ENCODE measurements at regions not wholly inside any gene's neighbourhood (a gene's known extent, or its start where the extent isn't known, plus 50 kb on each side); places are given as distances from the start of the nearest gene placed in this dataset.
"Not testable (repeated sequence)": the region's sequence is repeated elsewhere in the genome, so short reads cannot be mapped to it uniquely, and the experiment has no call there.

DNA sequence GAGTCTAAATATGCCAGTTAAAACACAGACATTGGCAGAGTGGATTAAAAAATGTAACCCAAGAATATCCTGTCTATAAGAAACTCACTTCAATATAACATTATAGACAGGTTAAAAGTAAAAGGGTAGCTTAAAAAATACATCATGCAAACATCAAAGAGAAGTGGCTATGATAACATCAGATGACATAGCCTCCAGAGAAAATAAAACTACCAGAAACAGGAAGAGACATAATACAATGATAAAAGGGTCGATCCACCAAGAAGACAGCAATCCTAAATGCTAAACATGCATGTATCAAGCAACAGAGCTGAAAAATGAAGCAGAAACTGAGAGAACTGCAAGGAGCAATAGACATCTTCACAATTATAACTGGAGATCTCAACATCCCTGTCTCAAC, 190.2 kb upstream of the NR5A2 start:
- no peaks in the 10 kb centered on the region for H3K36me3 ChIP-seq
- H3K4me3 ChIP-seq = no peak overlapping the region
- intact Hi-C loops (cut with DNase I) = no loop called here
- no peak for TF ChIP-seq CTCF (IDR thresholded peaks at IDR 0.05)
- H3K9me3 ChIP-seq = no peaks in the 10 kb centered on the region
- no peak for DNase-seq (ENCODE audit: low spot score in 2 of 2)
- no peak overlapping the region for H3K27ac ChIP-seq
- H3K4me1 ChIP-seq = no peaks in the 10 kb centered on the region
- no peaks in the 10 kb centered on the region for H3K27me3 ChIP-seq

GRCh38 chr1:199839608-199840007, 187.9 kb upstream of the NR5A2 start:
- H3K27ac ChIP-seq; H3K4me3 ChIP-seq; intact Hi-C loops (cut with DNase I); DNase-seq (ENCODE audit: low spot score in 2 of 2); H3K9me3 ChIP-seq; H3K4me1 ChIP-seq; H3K27me3 ChIP-seq; H3K36me3 ChIP-seq: not testable (repeated sequence)

GRCh38 chr1:199843096-199843495, 184.4 kb upstream of the NR5A2 start:
- DNase-seq (ENCODE audit: low spot score in 2 of 2); H3K27me3 ChIP-seq; H3K27ac ChIP-seq; intact Hi-C loops (cut with DNase I); H3K9me3 ChIP-seq; H3K36me3 ChIP-seq; H3K4me3 ChIP-seq; H3K4me1 ChIP-seq: not testable (repeated sequence)

- no peaks in the 10 kb centered on the region for H3K36me3 ChIP-seq
- intact Hi-C loops (cut with DNase I) = no loop called here
- no peaks in the 10 kb centered on the region for H3K9me3 ChIP-seq
- no peak for DNase-seq (ENCODE audit: low spot score in 2 of 2)
- H3K27me3 ChIP-seq = no peaks in the 10 kb centered on the region
- TF ChIP-seq CTCF (IDR thresholded peaks at IDR 0.05) = no peak
- H3K4me1 ChIP-seq = no peaks in the 10 kb centered on the region
- no peak overlapping the region for H3K4me3 ChIP-seq
- H3K27ac ChIP-seq = no peak overlapping the region
Observed at GRCh38 chr1:199843861-199844260, 183.6 kb upstream of the NR5A2 start.

GRCh38 chr1:199847021-199847420, 180.5 kb upstream of the NR5A2 start:
- Histone ChIP-seq H3K4me1 (no peaks in the 10 kb centered on the region), H3K36me3 (no peaks in the 10 kb centered on the region), H3K27ac (no peak overlapping the region), H3K4me3 (no peak overlapping the region), H3K27me3 (no peaks in the 10 kb centered on the region), H3K9me3 (no peaks in the 10 kb centered on the region)
- TF ChIP-seq CTCF (IDR thresholded peaks at IDR 0.05) = no peak
- intact Hi-C loops (cut with DNase I) = no loop called here
- DNase-seq (ENCODE audit: low spot score in 2 of 2) = no peak

- no peaks in the 10 kb centered on the region for H3K27me3 ChIP-seq
- TF ChIP-seq CTCF (IDR thresholded peaks at IDR 0.05) = no peak
- H3K9me3 ChIP-seq = no peaks in the 10 kb centered on the region
- no peaks in the 10 kb centered on the region for H3K4me1 ChIP-seq
- DNase-seq (ENCODE audit: low spot score in 2 of 2) = no peak
- H3K4me3 ChIP-seq = no peak overlapping the region
- H3K36me3 ChIP-seq = no peaks in the 10 kb centered on the region
- intact Hi-C loops (cut with DNase I) = no loop called here
- H3K27ac ChIP-seq = no peak overlapping the region
Observed at GRCh38 chr1:199851439-199852140, 175.9 kb upstream of the NR5A2 start.

Data from ascending aorta (tissue), 2 donors.